C4-2B (cell line): ENCODE measurements at regions not wholly inside any gene's neighbourhood (a gene's known extent, or its start where the extent isn't known, plus 50 kb on each side); places are given as distances from the start of the nearest gene placed in this dataset.
A peak's percentile ranks its signal among the peaks of the same experiment; 100 is the strongest.

Experiments
- H3K27ac ChIP-seq: fragments of 450-650 bp; 2 replicates; pipeline ENCODE4 v1.5.1; 2017
- ZFX ChIP-seq: fragments of 450-650 bp; IDR thresholded peaks from 2 replicates; pipeline ENCODE4 v1.6.1; 2017
- TF ChIP-seq, protein P1 (sequence below): fragments of 450-650 bp; conservative IDR thresholded peaks from 2 replicates; pipeline ENCODE4 v1.5.1; 2017; ENCODE audit warnings: mild to moderate bottlenecking

DNA sequence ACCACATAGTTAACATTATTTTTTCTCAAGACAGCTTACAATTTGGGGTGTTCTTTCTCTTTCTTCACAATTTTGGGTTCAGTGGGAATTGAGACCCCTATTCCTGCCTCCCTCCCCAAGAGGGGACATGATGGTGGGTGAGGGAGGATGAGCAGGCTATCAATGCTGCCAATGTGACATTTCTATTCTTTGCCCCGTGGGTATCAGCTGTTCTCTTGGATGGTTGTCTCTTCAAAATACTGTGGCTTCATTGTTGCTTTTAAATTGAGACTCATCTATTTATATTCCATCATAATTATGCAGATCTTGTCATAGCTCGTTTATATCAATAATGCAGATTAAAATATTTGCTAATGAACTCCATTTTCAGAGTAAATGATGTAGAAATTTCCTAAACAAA, 56.5 kb upstream of the ANO4 start:
- H3K27ac ChIP-seq: no peak overlapping the region
- TF ChIP-seq, protein P1, sequence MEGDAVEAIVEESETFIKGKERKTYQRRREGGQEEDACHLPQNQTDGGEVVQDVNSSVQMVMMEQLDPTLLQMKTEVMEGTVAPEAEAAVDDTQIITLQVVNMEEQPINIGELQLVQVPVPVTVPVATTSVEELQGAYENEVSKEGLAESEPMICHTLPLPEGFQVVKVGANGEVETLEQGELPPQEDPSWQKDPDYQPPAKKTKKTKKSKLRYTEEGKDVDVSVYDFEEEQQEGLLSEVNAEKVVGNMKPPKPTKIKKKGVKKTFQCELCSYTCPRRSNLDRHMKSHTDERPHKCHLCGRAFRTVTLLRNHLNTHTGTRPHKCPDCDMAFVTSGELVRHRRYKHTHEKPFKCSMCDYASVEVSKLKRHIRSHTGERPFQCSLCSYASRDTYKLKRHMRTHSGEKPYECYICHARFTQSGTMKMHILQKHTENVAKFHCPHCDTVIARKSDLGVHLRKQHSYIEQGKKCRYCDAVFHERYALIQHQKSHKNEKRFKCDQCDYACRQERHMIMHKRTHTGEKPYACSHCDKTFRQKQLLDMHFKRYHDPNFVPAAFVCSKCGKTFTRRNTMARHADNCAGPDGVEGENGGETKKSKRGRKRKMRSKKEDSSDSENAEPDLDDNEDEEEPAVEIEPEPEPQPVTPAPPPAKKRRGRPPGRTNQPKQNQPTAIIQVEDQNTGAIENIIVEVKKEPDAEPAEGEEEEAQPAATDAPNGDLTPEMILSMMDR: no peak
- TF ChIP-seq ZFX: no peak

DNA sequence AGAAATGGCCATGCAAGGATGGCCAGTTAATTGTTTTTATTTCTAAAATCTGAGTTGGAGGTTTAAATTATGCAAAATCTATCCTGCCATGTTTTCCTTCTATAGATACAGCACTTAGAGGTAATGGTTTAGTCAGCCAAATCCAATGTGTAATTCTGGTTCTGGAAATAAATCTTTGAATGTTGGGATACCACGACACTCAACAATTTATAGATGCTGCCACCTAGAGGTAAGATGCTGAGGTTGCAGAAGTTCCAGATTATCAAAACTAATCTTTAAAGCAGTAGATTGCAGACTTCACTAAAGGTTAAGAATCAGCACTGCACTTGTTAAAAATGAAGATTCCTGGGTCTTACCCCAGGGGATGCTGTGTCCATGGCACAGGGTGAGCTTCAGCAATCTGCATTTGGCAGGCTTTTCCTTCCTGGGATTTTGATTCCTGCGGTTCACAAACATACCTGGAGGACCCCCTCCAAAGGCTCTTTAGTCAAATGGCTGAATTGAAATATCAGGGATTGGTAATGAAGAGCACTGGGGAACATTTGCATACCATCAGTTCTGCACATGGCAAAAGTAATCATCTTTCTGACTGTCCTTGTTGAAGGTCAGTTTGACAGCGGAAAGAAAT, 53.4 kb upstream of the ANO4 start:
- TF ChIP-seq, protein P1: peak; percentile 80
- TF ChIP-seq ZFX: no peak
- no peak overlapping the region for H3K27ac ChIP-seq

DNA sequence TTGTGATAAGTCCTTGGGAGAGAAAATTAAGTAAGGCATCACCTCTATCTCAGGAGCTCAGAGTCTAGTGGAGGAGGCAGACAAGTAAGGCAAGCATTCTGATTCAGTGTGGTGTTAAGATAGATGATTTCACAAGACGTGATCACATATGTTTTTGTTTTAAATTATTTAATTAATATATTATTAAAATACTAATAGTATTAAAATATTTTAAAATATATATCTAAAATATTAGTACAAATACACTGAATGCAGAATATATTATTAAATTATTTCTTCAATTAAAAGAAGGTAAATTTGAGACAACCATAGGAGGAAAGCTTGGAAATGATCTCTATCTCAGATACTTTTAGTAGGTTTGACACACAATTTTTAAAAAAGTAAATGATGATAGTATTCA, 51.5 kb upstream of the ANO4 start:
- TF ChIP-seq, protein P1: no peak
- no peak for TF ChIP-seq ZFX

More for the DNA sequence above, 51.5 kb upstream of the ANO4 start:
- no peak overlapping the region for H3K27ac ChIP-seq
